Keratinocyte (primary cell): ENCODE measurements at regions not wholly inside any gene's neighbourhood (a gene's known extent, or its start where the extent isn't known, plus 50 kb on each side); places are given as distances from the start of the nearest gene placed in this dataset.

Source experiments
- DNase-seq: peaks from one replicate; pipeline ENCODE4 v3.0.0-alpha.2; 2011; ENCODE audit warnings: low read depth, missing footprints, low spot score
- FAIRE-seq: peaks from 2 replicates; lab custom pipeline; 2011; peaks lifted over from hg19 to GRCh38; lab: Jason Lieb, UNC
- H2AFZ ChIP-seq: 2 replicates; pipeline ENCODE4 v1.6.0; 2012; ENCODE audit warnings: low read length, control low read depth, inconsistent platforms; ENCODE audit not compliant: control insufficient read depth
- H3K27ac ChIP-seq: 2 replicates; pipeline ENCODE4 v1.5.1; 2011; ENCODE audit warnings: low read length; ENCODE audit not compliant: control insufficient read depth, insufficient read depth
- H3K27me3 ChIP-seq: 3 replicates; pipeline ENCODE4 v1.6.0; 2011; ENCODE audit warnings: low read length; ENCODE audit not compliant: control insufficient read depth, insufficient read depth; ENCODE audit errors: extremely low read depth
- H3K36me3 ChIP-seq, 2 experiments: 2 replicates in 1 of 2; 3 replicates in 1 of 2; pipeline ENCODE4 v1.5.1; 2011; ENCODE audit warnings: low read length in 2 of 2, mild to moderate bottlenecking in 1 of 2; ENCODE audit not compliant: control insufficient read depth in 2 of 2, insufficient read depth in 2 of 2; ENCODE audit errors: extremely low read depth in 1 of 2
- H3K4me1 ChIP-seq: 3 replicates; pipeline ENCODE4 v1.5.1; 2011; ENCODE audit warnings: low read length; ENCODE audit not compliant: control insufficient read depth, insufficient read depth; ENCODE audit errors: extremely low read depth
- H3K4me2 ChIP-seq: 3 replicates; pipeline ENCODE4 v1.6.0; 2011; ENCODE audit warnings: low read depth, low read length; ENCODE audit not compliant: control insufficient read depth, insufficient read depth; ENCODE audit errors: extremely low read depth
- H3K4me3 ChIP-seq, 3 experiments: fragments of 200-600 bp in 1 of 3; sonication (generic) in 1 of 3; 2 replicates in 2 of 3; 3 replicates in 1 of 3; pipeline ENCODE4 v1.5.1; 2011 to 2016; ENCODE audit warnings: low read length in 3 of 3, mild to moderate bottlenecking in 3 of 3, control low read depth in 2 of 3, inconsistent platforms in 1 of 3, low read depth in 1 of 3, mixed read lengths in 1 of 3, mixed run types in 1 of 3, moderate library complexity in 1 of 3; ENCODE audit not compliant: control insufficient read depth in 2 of 3, insufficient read depth in 2 of 3; ENCODE audit errors: extremely low read depth in 1 of 3
- H3K79me2 ChIP-seq: 2 replicates; pipeline ENCODE4 v1.6.0; 2012; ENCODE audit warnings: low read length; ENCODE audit not compliant: control insufficient read depth, insufficient read depth
- H3K9ac ChIP-seq: 3 replicates; pipeline ENCODE4 v1.6.0; 2011; ENCODE audit warnings: low read length; ENCODE audit not compliant: control insufficient read depth, insufficient read depth; ENCODE audit errors: extremely low read depth
- H3K9me1 ChIP-seq: 3 replicates; pipeline ENCODE4 v1.6.0; 2011; ENCODE audit warnings: low read length; ENCODE audit not compliant: control insufficient read depth, insufficient read depth; ENCODE audit errors: extremely low read depth
- H3K9me3 ChIP-seq: 2 replicates; pipeline ENCODE4 v1.5.1; 2012; ENCODE audit warnings: low read depth, low read length; ENCODE audit not compliant: control insufficient read depth
- H4K20me1 ChIP-seq: 3 replicates; pipeline ENCODE4 v1.6.0; 2011; ENCODE audit warnings: low read length; ENCODE audit not compliant: control insufficient read depth, insufficient read depth; ENCODE audit errors: extremely low read depth
- EZH2 ChIP-seq: IDR thresholded peaks from one replicate; pipeline ENCODE4 v1.6.1; 2012; ENCODE audit warnings: inconsistent platforms, mild to moderate bottlenecking, low read length, moderate library complexity
- dilution Hi-C: fragments of 300-500 bp; cut with MboI; formaldehyde crosslinking; loops from one replicate; pipeline ENCODE4 v1.7.0; 2020; ENCODE audit warnings: low sequenced_read_pairs; ENCODE audit not compliant: extremely low pct_ligation_motif_present
- TF ChIP-seq, protein P1 (sequence below), 3 experiments: IDR thresholded peaks in 1 of 3; conservative IDR thresholded peaks in 1 of 3; optimal IDR thresholded peaks in 1 of 3; 2 replicates in 2 of 3; 3 replicates in 1 of 3; pipeline versions ENCODE3 to v1.5.1; 2011; ENCODE audit warnings: low read length in 3 of 3, mild to moderate bottlenecking in 3 of 3, moderate library complexity in 2 of 3, control low read depth in 1 of 3, inconsistent platforms in 1 of 3; ENCODE audit not compliant: insufficient read depth in 2 of 3; ENCODE audit errors: extremely low read depth in 1 of 3

DNA sequence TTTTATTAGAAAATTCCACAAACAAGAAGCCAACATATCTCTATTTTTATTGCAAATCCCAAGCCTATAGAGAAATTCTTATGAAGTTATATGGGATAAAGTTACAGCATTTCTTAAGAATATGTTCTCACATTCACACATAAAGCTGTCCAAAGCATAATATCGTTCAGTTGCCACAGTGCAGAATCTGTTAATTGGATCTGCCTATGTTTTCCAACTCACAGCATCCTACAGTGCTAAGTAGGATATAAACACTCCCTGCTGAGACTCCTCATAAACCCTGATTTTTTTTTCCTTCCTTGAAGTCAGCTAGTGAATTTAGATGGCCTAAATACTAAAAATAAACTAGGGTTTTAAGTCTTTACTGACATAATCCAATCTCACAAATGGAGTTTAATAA lies 307.9 kb downstream of the PDGFC start:
- Histone ChIP-seq H3K9me3 (no peaks in the 10 kb centered on the region), H3K36me3 (no peaks in the 10 kb centered on the region), H2AFZ (no peak overlapping the region), H3K27ac (no peak overlapping the region), H4K20me1 (no peaks in the 10 kb centered on the region), H3K9me1 (no peaks in the 10 kb centered on the region), H3K4me3 (no peak overlapping the region), H3K79me2 (no peaks in the 10 kb centered on the region), H3K27me3 (no peaks in the 10 kb centered on the region), H3K4me2 (no peak overlapping the region), H3K4me1 (no peaks in the 10 kb centered on the region), H3K9ac (no peak overlapping the region)
- dilution Hi-C loops, result no loop called here
- DNase-seq, result no peak
- TF ChIP-seq, protein P1, sequence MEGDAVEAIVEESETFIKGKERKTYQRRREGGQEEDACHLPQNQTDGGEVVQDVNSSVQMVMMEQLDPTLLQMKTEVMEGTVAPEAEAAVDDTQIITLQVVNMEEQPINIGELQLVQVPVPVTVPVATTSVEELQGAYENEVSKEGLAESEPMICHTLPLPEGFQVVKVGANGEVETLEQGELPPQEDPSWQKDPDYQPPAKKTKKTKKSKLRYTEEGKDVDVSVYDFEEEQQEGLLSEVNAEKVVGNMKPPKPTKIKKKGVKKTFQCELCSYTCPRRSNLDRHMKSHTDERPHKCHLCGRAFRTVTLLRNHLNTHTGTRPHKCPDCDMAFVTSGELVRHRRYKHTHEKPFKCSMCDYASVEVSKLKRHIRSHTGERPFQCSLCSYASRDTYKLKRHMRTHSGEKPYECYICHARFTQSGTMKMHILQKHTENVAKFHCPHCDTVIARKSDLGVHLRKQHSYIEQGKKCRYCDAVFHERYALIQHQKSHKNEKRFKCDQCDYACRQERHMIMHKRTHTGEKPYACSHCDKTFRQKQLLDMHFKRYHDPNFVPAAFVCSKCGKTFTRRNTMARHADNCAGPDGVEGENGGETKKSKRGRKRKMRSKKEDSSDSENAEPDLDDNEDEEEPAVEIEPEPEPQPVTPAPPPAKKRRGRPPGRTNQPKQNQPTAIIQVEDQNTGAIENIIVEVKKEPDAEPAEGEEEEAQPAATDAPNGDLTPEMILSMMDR (optimal IDR thresholded peaks at IDR 0.05 in 1 of 3, IDR thresholded peaks at IDR 0.05 in 1 of 3, conservative IDR thresholded peaks at IDR 0.05 in 1 of 3; ENCODE audit: extremely low read depth in 1 of 3, insufficient read depth in 2 of 3, low read length in 3 of 3), result no peak
- TF ChIP-seq EZH2, result no peak
- no peak for FAIRE-seq

DNA sequence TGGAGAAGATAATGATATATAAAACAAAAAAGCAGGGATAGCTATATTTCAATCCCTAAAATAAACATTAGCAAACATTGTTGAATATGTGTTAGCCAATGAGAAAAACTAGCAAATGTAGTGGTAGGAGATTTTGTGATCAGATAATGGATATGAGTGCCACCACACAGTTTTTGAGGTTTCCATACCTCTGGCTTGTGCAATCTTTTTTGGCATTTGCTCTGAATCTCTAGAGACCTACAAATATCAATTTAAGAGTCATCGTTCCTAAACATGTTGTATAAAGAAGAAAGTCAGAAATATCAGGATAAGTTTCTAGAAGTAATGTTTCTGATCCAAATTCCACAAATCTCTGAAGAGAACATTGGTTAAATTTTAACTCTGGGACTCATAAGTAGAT lies 308.7 kb downstream of the PDGFC start:
- dilution Hi-C loops, result no loop called here
- H4K20me1 ChIP-seq, result no peaks in the 10 kb centered on the region
- TF ChIP-seq, protein P1 (optimal IDR thresholded peaks at IDR 0.05 in 1 of 3, IDR thresholded peaks at IDR 0.05 in 1 of 3, conservative IDR thresholded peaks at IDR 0.05 in 1 of 3; ENCODE audit: extremely low read depth in 1 of 3, insufficient read depth in 2 of 3, low read length in 3 of 3), result no peak
- no peak for TF ChIP-seq EZH2
- no peaks in the 10 kb centered on the region for H3K79me2 ChIP-seq
- no peak overlapping the region for H3K9ac ChIP-seq
- DNase-seq (no peak), FAIRE-seq (no peak)
- no peak overlapping the region for H3K4me3 ChIP-seq
- no peak overlapping the region for H3K27ac ChIP-seq
- H3K4me1 ChIP-seq, result no peaks in the 10 kb centered on the region
- no peak overlapping the region for H3K4me2 ChIP-seq
- no peaks in the 10 kb centered on the region for H3K36me3 ChIP-seq
- H3K9me1 ChIP-seq, result no peaks in the 10 kb centered on the region
- H3K9me3 ChIP-seq, result no peaks in the 10 kb centered on the region
- no peaks in the 10 kb centered on the region for H3K27me3 ChIP-seq
- no peak overlapping the region for H2AFZ ChIP-seq
